SK-N-MC (cell line): ENCODE measurements at regions not wholly inside any gene's neighbourhood (a gene's known extent, or its start where the extent isn't known, plus 50 kb on each side); places are given as distances from the start of the nearest gene placed in this dataset.

Experiments
- EZH2 ChIP-seq: fragments of 200-600 bp; sonication (generic); IDR thresholded peaks from one replicate; pipeline ENCODE4 v1.6.1; 2017; ENCODE audit warnings: antibody characterized with exemption
- POLR2AphosphoS5 ChIP-seq: IDR thresholded peaks from 2 replicates; pipeline ENCODE4 v1.6.1; 2012; ENCODE audit warnings: mild to moderate bottlenecking, low read depth, low read length, borderline replicate concordance

- no peak for TF ChIP-seq EZH2
- no peak for TF ChIP-seq POLR2AphosphoS5
Measured at GRCh38 chr10:3943695-3944257, 158.8 kb upstream of the KLF6 start.
